ENCODE measurements at regions not wholly inside any gene's neighbourhood (a gene's known extent, or its start where the extent isn't known, plus 50 kb on each side); places are given as distances from the start of the nearest gene placed in this dataset.

DNA sequence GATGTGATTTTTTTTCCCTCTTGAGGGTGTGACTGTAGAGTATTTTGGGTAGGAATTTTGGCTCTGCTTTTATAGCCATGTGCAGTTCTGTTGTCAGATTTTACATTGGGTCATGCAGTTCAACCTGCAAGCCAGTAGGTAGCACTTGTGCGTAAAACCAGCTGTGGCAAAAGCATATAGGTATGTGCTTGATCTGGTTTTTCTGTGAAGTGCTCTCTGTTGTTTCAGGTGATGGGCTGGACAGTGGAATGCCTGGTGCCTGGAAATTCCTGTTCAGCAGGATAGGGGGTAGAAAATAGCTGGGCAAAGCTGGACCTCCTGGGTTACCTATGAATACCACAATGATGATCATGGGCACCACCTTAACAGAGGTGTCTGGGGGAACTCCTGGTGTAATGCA lies 584.2 kb upstream of the PCDH10 start:
- TF ChIP-seq, protein P1, sequence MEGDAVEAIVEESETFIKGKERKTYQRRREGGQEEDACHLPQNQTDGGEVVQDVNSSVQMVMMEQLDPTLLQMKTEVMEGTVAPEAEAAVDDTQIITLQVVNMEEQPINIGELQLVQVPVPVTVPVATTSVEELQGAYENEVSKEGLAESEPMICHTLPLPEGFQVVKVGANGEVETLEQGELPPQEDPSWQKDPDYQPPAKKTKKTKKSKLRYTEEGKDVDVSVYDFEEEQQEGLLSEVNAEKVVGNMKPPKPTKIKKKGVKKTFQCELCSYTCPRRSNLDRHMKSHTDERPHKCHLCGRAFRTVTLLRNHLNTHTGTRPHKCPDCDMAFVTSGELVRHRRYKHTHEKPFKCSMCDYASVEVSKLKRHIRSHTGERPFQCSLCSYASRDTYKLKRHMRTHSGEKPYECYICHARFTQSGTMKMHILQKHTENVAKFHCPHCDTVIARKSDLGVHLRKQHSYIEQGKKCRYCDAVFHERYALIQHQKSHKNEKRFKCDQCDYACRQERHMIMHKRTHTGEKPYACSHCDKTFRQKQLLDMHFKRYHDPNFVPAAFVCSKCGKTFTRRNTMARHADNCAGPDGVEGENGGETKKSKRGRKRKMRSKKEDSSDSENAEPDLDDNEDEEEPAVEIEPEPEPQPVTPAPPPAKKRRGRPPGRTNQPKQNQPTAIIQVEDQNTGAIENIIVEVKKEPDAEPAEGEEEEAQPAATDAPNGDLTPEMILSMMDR (IDR thresholded peaks at IDR 0.05; ENCODE audit: insufficient read depth, low read length) = no peak
- TF ChIP-seq, protein P2, sequence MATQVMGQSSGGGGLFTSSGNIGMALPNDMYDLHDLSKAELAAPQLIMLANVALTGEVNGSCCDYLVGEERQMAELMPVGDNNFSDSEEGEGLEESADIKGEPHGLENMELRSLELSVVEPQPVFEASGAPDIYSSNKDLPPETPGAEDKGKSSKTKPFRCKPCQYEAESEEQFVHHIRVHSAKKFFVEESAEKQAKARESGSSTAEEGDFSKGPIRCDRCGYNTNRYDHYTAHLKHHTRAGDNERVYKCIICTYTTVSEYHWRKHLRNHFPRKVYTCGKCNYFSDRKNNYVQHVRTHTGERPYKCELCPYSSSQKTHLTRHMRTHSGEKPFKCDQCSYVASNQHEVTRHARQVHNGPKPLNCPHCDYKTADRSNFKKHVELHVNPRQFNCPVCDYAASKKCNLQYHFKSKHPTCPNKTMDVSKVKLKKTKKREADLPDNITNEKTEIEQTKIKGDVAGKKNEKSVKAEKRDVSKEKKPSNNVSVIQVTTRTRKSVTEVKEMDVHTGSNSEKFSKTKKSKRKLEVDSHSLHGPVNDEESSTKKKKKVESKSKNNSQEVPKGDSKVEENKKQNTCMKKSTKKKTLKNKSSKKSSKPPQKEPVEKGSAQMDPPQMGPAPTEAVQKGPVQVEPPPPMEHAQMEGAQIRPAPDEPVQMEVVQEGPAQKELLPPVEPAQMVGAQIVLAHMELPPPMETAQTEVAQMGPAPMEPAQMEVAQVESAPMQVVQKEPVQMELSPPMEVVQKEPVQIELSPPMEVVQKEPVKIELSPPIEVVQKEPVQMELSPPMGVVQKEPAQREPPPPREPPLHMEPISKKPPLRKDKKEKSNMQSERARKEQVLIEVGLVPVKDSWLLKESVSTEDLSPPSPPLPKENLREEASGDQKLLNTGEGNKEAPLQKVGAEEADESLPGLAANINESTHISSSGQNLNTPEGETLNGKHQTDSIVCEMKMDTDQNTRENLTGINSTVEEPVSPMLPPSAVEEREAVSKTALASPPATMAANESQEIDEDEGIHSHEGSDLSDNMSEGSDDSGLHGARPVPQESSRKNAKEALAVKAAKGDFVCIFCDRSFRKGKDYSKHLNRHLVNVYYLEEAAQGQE (IDR thresholded peaks at IDR 0.05; ENCODE audit: insufficient replicate concordance, low read depth) = no peak
- no peak for TF ChIP-seq SPI1 (IDR thresholded peaks at IDR 0.05; ENCODE audit: borderline replicate concordance, low read depth)
- TF ChIP-seq POLR2AphosphoS5 (IDR thresholded peaks at IDR 0.05; ENCODE audit: low read depth) = no peak
- TF ChIP-seq GABPA (IDR thresholded peaks at IDR 0.05; ENCODE audit: low read depth) = no peak
